H1 (cell line): ENCODE measurements at regions not wholly inside any gene's neighbourhood (a gene's known extent, or its start where the extent isn't known, plus 50 kb on each side); places are given as distances from the start of the nearest gene placed in this dataset.

Source experiments
- CTCF ChIA-PET: fragments of 300-600 bp; sonication (Branson Sonifier 250); formaldehyde crosslinking; loops from one replicate; lab custom pipeline; 2021; ENCODE audit not compliant: partially characterized antibody; lab: Charles Lee
- POLR2A ChIA-PET: fragments of 300-600 bp; sonication (Branson Sonifier 250); formaldehyde crosslinking; loops from one replicate; lab custom pipeline; 2021; ENCODE audit warnings: inconsistent platforms; ENCODE audit not compliant: partially characterized antibody; lab: Charles Lee
- DNase-seq, 2 experiments: peaks; one replicate each; pipeline versions ENCODE4 v3.0.0 to v3.0.0-alpha.2; 2010 to 2022; ENCODE audit warnings: low spot score in 2 of 2, low read depth in 1 of 2, mixed read lengths in 1 of 2
- FAIRE-seq: peaks from 2 replicates; lab custom pipeline; 2011; peaks lifted over from hg19 to GRCh38; lab: Jason Lieb, UNC
- H2AFZ ChIP-seq: 2 replicates; pipeline ENCODE4 v1.8.1; 2012; ENCODE audit warnings: low read length, inconsistent platforms
- H2AK5ac ChIP-seq: 2 replicates; pipeline ENCODE4 v1.6.1; 2013; ENCODE audit warnings: low read depth, low read length
- H2BK120ac ChIP-seq: replicated peaks from 2 replicates; pipeline ENCODE3; 2013; ENCODE audit warnings: low read depth, low read length, inconsistent platforms
- H2BK12ac ChIP-seq: 2 replicates; pipeline ENCODE4 v1.6.1; 2013; ENCODE audit warnings: low read depth, low read length
- H2BK15ac ChIP-seq: 2 replicates; pipeline ENCODE4 v1.6.1; 2013; ENCODE audit warnings: low read length
- H2BK20ac ChIP-seq: 2 replicates; pipeline ENCODE4 v1.6.1; 2013; ENCODE audit warnings: low read length
- H2BK5ac ChIP-seq: 2 replicates; pipeline ENCODE4 v1.6.1; 2013; ENCODE audit warnings: low read depth, low read length
- H3K14ac ChIP-seq: 2 replicates; pipeline ENCODE4 v1.6.1; 2013; ENCODE audit warnings: inconsistent platforms; ENCODE audit not compliant: insufficient read length
- H3K18ac ChIP-seq: 2 replicates; pipeline ENCODE4 v1.6.1; 2013; ENCODE audit warnings: low read length; ENCODE audit errors: extremely low read depth
- H3K23ac ChIP-seq: 2 replicates; pipeline ENCODE4 v1.6.1; 2013; ENCODE audit warnings: inconsistent platforms; ENCODE audit not compliant: insufficient read length
- H3K23me2 ChIP-seq: 2 replicates; pipeline ENCODE4 v1.6.1; 2013; ENCODE audit warnings: low read depth, low read length
- H3K27ac ChIP-seq: 2 replicates; pipeline ENCODE4 v1.6.1; 2011; ENCODE audit warnings: low read depth, low read length, inconsistent platforms
- H3K27me3 ChIP-seq, 4 experiments: replicated peaks in 1 of 4; 1 replicate in 1 of 4; 2 replicates in 3 of 4; pipeline versions ENCODE4 v1.6.1 to v1.8.1; 2011 to 2013; ENCODE audit warnings: low read length in 3 of 4, mild to moderate bottlenecking in 3 of 4, inconsistent platforms in 2 of 4, mixed read lengths in 2 of 4, moderate library complexity in 1 of 4; ENCODE audit not compliant: control insufficient read depth in 3 of 4, insufficient read depth in 3 of 4; ENCODE audit errors: extremely low read depth in 1 of 4
- H3K36me3 ChIP-seq, 4 experiments: 2 replicates each; pipeline versions ENCODE4 v1.6.1 to v1.8.1; 2011 to 2013; ENCODE audit warnings: mild to moderate bottlenecking in 4 of 4, low read length in 3 of 4, moderate library complexity in 2 of 4, control low read depth in 1 of 4, inconsistent platforms in 1 of 4; ENCODE audit not compliant: insufficient read depth in 4 of 4, control insufficient read depth in 2 of 4
- H3K4ac ChIP-seq: replicated peaks from 2 replicates; pipeline ENCODE3; 2013; ENCODE audit warnings: low read length, low read depth, mixed read lengths, inconsistent platforms; ENCODE audit not compliant: insufficient read length
- H3K4me1 ChIP-seq, 4 experiments: replicated peaks in 1 of 4; 1 replicate in 1 of 4; 2 replicates in 3 of 4; pipeline versions ENCODE4 v1.6.1 to v1.8.1; 2011 to 2013; ENCODE audit warnings: low read length in 3 of 4, inconsistent platforms in 2 of 4, mixed read lengths in 1 of 4; ENCODE audit not compliant: insufficient read depth in 4 of 4, control insufficient read depth in 3 of 4
- H3K4me2 ChIP-seq, 2 experiments: 2 replicates each; pipeline versions ENCODE4 v1.6.1 to v1.8.1; 2011 to 2013; ENCODE audit warnings: low read depth in 2 of 2, low read length in 2 of 2, control low read depth in 1 of 2, inconsistent platforms in 1 of 2, mild to moderate bottlenecking in 1 of 2; ENCODE audit not compliant: insufficient read depth in 1 of 2
- H3K4me3 ChIP-seq, 4 experiments: fragments of 200-600, 300-600 bp in 1 of 4; sonication (generic), shearing (Covaris generic), sonication (Bioruptor Twin) in 1 of 4; 2 replicates each; pipeline versions ENCODE4 v1.5.1 to v1.8.1; 2011 to 2016; ENCODE audit warnings: low read length in 4 of 4, low read depth in 3 of 4, control low read depth in 2 of 4, inconsistent platforms in 2 of 4, mild to moderate bottlenecking in 2 of 4, mixed read lengths in 1 of 4, moderate library complexity in 1 of 4; ENCODE audit not compliant: insufficient read depth in 2 of 4; ENCODE audit errors: extremely low read depth in 1 of 4
- H3K56ac ChIP-seq: replicated peaks from 2 replicates; pipeline ENCODE3; 2013; ENCODE audit warnings: low read depth, mild to moderate bottlenecking, mixed read lengths, low read length, inconsistent platforms; ENCODE audit not compliant: insufficient read length
- H3K79me1 ChIP-seq: 2 replicates; pipeline ENCODE4 v1.6.1; 2013; ENCODE audit warnings: low read depth, low read length, control low read depth
- H3K79me2 ChIP-seq, 2 experiments: 2 replicates each; pipeline versions ENCODE4 v1.6.1 to v1.8.1; 2012 to 2013; ENCODE audit warnings: low read length in 2 of 2, mild to moderate bottlenecking in 2 of 2, inconsistent platforms in 1 of 2; ENCODE audit not compliant: insufficient read depth in 2 of 2, control insufficient read depth in 1 of 2
- H3K9ac ChIP-seq, 4 experiments: replicated peaks in 1 of 4; 1 replicate in 1 of 4; 2 replicates in 3 of 4; pipeline versions ENCODE4 v1.6.1 to v1.8.1; 2011 to 2013; ENCODE audit warnings: low read depth in 3 of 4, low read length in 3 of 4, control low read depth in 2 of 4, mild to moderate bottlenecking in 2 of 4, moderate library complexity in 2 of 4, inconsistent platforms in 1 of 4; ENCODE audit errors: extremely low read depth in 1 of 4
- H3K9me3 ChIP-seq, 2 experiments: 2 replicates each; pipeline versions ENCODE4 v1.6.1 to v1.8.1; 2012 to 2013; ENCODE audit warnings: mild to moderate bottlenecking in 2 of 2, moderate library complexity in 2 of 2, control low read depth in 1 of 2, inconsistent platforms in 1 of 2, low read depth in 1 of 2, low read length in 1 of 2, mixed read lengths in 1 of 2; ENCODE audit not compliant: insufficient read depth in 2 of 2
- H4K20me1 ChIP-seq, 2 experiments: replicated peaks in 1 of 2; 2 replicates each; pipeline versions ENCODE3 to v1.8.1; 2011 to 2013; ENCODE audit warnings: inconsistent platforms in 2 of 2, low read length in 2 of 2, mild to moderate bottlenecking in 1 of 2; ENCODE audit not compliant: insufficient read depth in 2 of 2, control insufficient read depth in 1 of 2
- H4K5ac ChIP-seq: 2 replicates; pipeline ENCODE4 v1.6.1; 2013; ENCODE audit warnings: low read length, low read depth, mixed read lengths, inconsistent platforms; ENCODE audit not compliant: insufficient read length
- H4K8ac ChIP-seq: 2 replicates; pipeline ENCODE4 v1.8.0; 2013; ENCODE audit warnings: mild to moderate bottlenecking, moderate library complexity, low read length, inconsistent platforms; ENCODE audit not compliant: insufficient read depth; ENCODE audit errors: extremely low read depth
- H4K91ac ChIP-seq: replicated peaks from 2 replicates; pipeline ENCODE3; 2013; ENCODE audit warnings: low read length, mixed read lengths, inconsistent platforms; ENCODE audit not compliant: insufficient read length
- SP1 ChIP-seq: IDR thresholded peaks from 2 replicates; pipeline ENCODE4 v1.6.1; 2011; ENCODE audit warnings: low read depth, low read length
- WGBS, 2 experiments: shearing (Covaris generic) in 1 of 2; methylation state at CpG; one replicate each; pipeline versions ENCODE4 v1.1.6 to v1.1.7; 2013 to 2015; ENCODE audit warnings: low lambda C conversion rate in 2 of 2, mixed read lengths in 2 of 2, inconsistent platforms in 1 of 2, low coverage in 1 of 2, missing lambda C conversion rate in 1 of 2; ENCODE audit not compliant: insufficient replicate concordance in 2 of 2, insufficient coverage in 1 of 2, insufficient read length in 1 of 2; ENCODE audit errors: extremely low coverage in 1 of 2, missing lambda C conversion rate in 1 of 2; 5-methylcytosine and 5-hydroxymethylcytosine counted together

DNA sequence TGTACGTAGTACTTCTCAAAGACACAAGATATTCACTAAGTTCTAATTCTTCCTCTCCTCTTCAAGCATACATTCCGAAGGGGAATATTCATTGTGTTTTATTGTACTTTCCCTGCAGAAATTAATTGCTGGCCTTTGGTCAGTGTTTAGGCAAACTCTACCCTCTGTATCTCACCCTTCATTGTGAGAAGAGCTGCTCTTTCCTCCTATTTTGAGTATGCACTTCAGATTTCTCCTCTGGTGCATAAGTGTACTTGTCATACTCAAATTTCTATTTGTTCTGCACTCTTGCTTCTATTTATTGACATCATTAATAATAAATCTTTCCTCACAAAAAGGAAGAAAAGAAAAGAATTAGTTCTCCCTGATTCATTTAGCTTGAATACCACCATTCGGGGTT, 485.4 kb upstream of the SLC8A1 start:
- H2BK120ac ChIP-seq: no peak overlapping the region
- POLR2A ChIA-PET: no interaction called here
- no peak overlapping the region for H3K14ac ChIP-seq
- H3K9me3 ChIP-seq: no peaks in the 10 kb centered on the region
- no peaks in the 10 kb centered on the region for H3K36me3 ChIP-seq
- no peak overlapping the region for H3K27ac ChIP-seq
- H4K8ac ChIP-seq: no peak overlapping the region
- WGBS, 2 experiments: 98% methylated on average over 3 of the region's 3 CpGs; no CpG with 5 or more reads in 1 of the 2 experiments
- no peak overlapping the region for H2AK5ac ChIP-seq
- H4K91ac ChIP-seq: no peak overlapping the region
- no peak overlapping the region for H3K56ac ChIP-seq
- CTCF ChIA-PET: no interaction called here
- no peak overlapping the region for H4K5ac ChIP-seq
- H3K9ac ChIP-seq: no peak overlapping the region
- H2BK20ac ChIP-seq: no peak overlapping the region
- DNase-seq: no peak
- H3K4me2 ChIP-seq: no peak overlapping the region
- FAIRE-seq: no peak
- H2BK15ac ChIP-seq: no peak overlapping the region
- no peak overlapping the region for H3K23ac ChIP-seq
- H2BK12ac ChIP-seq: no peak overlapping the region
- H3K4me1 ChIP-seq: no peaks in the 10 kb centered on the region
- H2AFZ ChIP-seq: no peak overlapping the region
- no peak overlapping the region for H3K4ac ChIP-seq
- H3K27me3 ChIP-seq: no peaks in the 10 kb centered on the region
- H4K20me1 ChIP-seq: no peaks in the 10 kb centered on the region
- no peak overlapping the region for H3K4me3 ChIP-seq
- no peak overlapping the region for H2BK5ac ChIP-seq
- H3K23me2 ChIP-seq: no peaks in the 10 kb centered on the region
- H3K18ac ChIP-seq: no peak overlapping the region
- no peaks in the 10 kb centered on the region for H3K79me2 ChIP-seq
- TF ChIP-seq SP1: no peak
- no peaks in the 10 kb centered on the region for H3K79me1 ChIP-seq
